HepG2 (cell line): ENCODE measurements at regions not wholly inside any gene's neighbourhood (a gene's known extent, or its start where the extent isn't known, plus 50 kb on each side); places are given as distances from the start of the nearest gene placed in this dataset.

Experiments
- ATAC-seq: fragments of 200-7000 bp; cut with Tn5 transposase; 3 replicates; pipeline ENCODE4 v1.9.1; 2020; ENCODE audit warnings: mild to moderate bottlenecking, moderate library complexity
- BruUV-seq: library from RNA; stranded (reverse); fragments of 400-500 nt; replicated peaks from 2 replicates; lab custom pipeline; 2021; lab: Mats Ljungman, UMichigan
- CTCF ChIA-PET: fragments of 300-600 bp; formaldehyde crosslinking; extraction: SDS; loops from one replicate; lab custom pipeline; 2021; ENCODE audit warnings: low total read pairs, inconsistent platforms, low intra/inter-chr PET ratio; lab: Yijun Ruan, JAX
- POLR2A ChIA-PET: fragments of 350-600 bp; sonication (Branson Sonifier 250); formaldehyde crosslinking; loops from one replicate; lab custom pipeline; 2020; ENCODE audit warnings: antibody characterized with exemption, inconsistent platforms; lab: Yijun Ruan, JAX
- DNase-seq: peaks from one replicate; pipeline ENCODE4 v3.0.0-alpha.2; 2015; ENCODE audit warnings: low spot score
- FAIRE-seq: peaks from 3 replicates; lab custom pipeline; 2011; peaks lifted over from hg19 to GRCh38; lab: Jason Lieb, UNC
- H2AFZ ChIP-seq: one replicate; pipeline ENCODE4 v1.6.1; 2011; ENCODE audit warnings: low read length, inconsistent platforms
- H3K27ac ChIP-seq: fragments of 300-600 bp; 3 replicates; pipeline ENCODE4 v1.8.0; 2011; ENCODE audit warnings: mixed run types, mild to moderate bottlenecking, mixed read lengths, low read length, inconsistent platforms; ENCODE audit not compliant: insufficient read depth; ENCODE audit errors: extremely low read length
- H3K27me3 ChIP-seq, 2 experiments: fragments of 200-600 bp in 1 of 2; 2 replicates in 1 of 2; 3 replicates in 1 of 2; pipeline versions ENCODE4 v1.6.0 to v1.8.0; 2011; ENCODE audit warnings: low read length in 2 of 2, mild to moderate bottlenecking in 2 of 2, moderate library complexity in 2 of 2, inconsistent platforms in 1 of 2; ENCODE audit not compliant: insufficient read depth in 2 of 2, control insufficient read depth in 1 of 2
- H3K36me3 ChIP-seq, 2 experiments: fragments of 200-600 bp in 1 of 2; replicated peaks in 1 of 2; 2 replicates in 1 of 2; 3 replicates in 1 of 2; pipeline versions ENCODE4 v1.5.1 to v1.8.0; 2011; ENCODE audit warnings: low read length in 2 of 2, inconsistent platforms in 1 of 2; ENCODE audit not compliant: insufficient read depth in 2 of 2, control insufficient read depth in 1 of 2
- H3K4me1 ChIP-seq: 2 replicates; pipeline ENCODE4 v1.5.1; 2012; ENCODE audit warnings: low read length, inconsistent platforms; ENCODE audit not compliant: insufficient read depth
- H3K4me2 ChIP-seq: 2 replicates; pipeline ENCODE4 v1.6.0; 2011; ENCODE audit warnings: low read depth, low read length, inconsistent platforms
- H3K4me3 ChIP-seq, 3 experiments: fragments of 200-600 bp in 1 of 3; sonication (generic), shearing (Covaris generic) in 1 of 3; replicated peaks in 1 of 3; 2 replicates each; pipeline ENCODE4 v1.5.1; 2011 to 2016; ENCODE audit warnings: low read length in 3 of 3, inconsistent platforms in 2 of 3, low read depth in 2 of 3, mild to moderate bottlenecking in 2 of 3, control low read depth in 1 of 3, mixed read lengths in 1 of 3; ENCODE audit not compliant: insufficient read depth in 1 of 3
- H3K79me2 ChIP-seq: one replicate; pipeline ENCODE4 v1.6.1; 2011; ENCODE audit warnings: low read length, inconsistent platforms; ENCODE audit not compliant: insufficient read depth
- H3K9ac ChIP-seq: 2 replicates; pipeline ENCODE4 v1.6.0; 2011; ENCODE audit warnings: mild to moderate bottlenecking, low read depth, low read length, inconsistent platforms; ENCODE audit not compliant: insufficient read depth
- H3K9me3 ChIP-seq: 2 replicates; pipeline ENCODE4 v1.5.1; 2012; ENCODE audit warnings: mild to moderate bottlenecking, low read length
- H4K20me1 ChIP-seq: 2 replicates; pipeline ENCODE4 v1.6.0; 2011; ENCODE audit warnings: inconsistent platforms, mild to moderate bottlenecking, low read length, moderate library complexity; ENCODE audit not compliant: insufficient read depth
- AGO1 ChIP-seq: fragments of 200-400 bp; formaldehyde crosslinking; IDR thresholded peaks from 2 replicates; pipeline ENCODE4 v1.6.1; 2017; ENCODE audit warnings: mild to moderate bottlenecking, low read depth, low read length, moderate library complexity; ENCODE audit not compliant: poor library complexity, severe bottlenecking
- ATF7 ChIP-seq, 2 experiments: fragments of 450-650 bp in 1 of 2; sonication (generic) in 1 of 2; formaldehyde crosslinking in 1 of 2; IDR thresholded peaks; 2 replicates each; pipeline versions ENCODE4 v1.4.0 to v1.6.1; 2016 to 2020; ENCODE audit warnings: antibody characterized with exemption in 1 of 2, mild to moderate bottlenecking in 1 of 2, missing genetic modification reagents in 1 of 2
- BRD4 ChIP-seq: sonication (generic); formaldehyde crosslinking; IDR thresholded peaks from 2 replicates; pipeline ENCODE4 v1.4.0; 2020; ENCODE audit warnings: missing genetic modification reagents
- ETV5 ChIP-seq: IDR thresholded peaks from 2 replicates; pipeline ENCODE4 v1.6.1; 2018; ENCODE audit warnings: missing biosample characterization, missing genetic modification reagents, inconsistent platforms, borderline replicate concordance
- MEIS2 ChIP-seq: sonication (generic); formaldehyde crosslinking; IDR thresholded peaks from 2 replicates; pipeline ENCODE4 v1.9.0; 2021; ENCODE audit warnings: mild to moderate bottlenecking, missing genetic modification reagents
- SOX5 ChIP-seq: IDR thresholded peaks from 2 replicates; pipeline ENCODE4 v1.6.1; 2016; ENCODE audit warnings: borderline replicate concordance
- SOX6 ChIP-seq, 2 experiments: fragments of 450-650 bp in 1 of 2; sonication (generic) in 1 of 2; formaldehyde crosslinking in 1 of 2; IDR thresholded peaks; 2 replicates each; pipeline versions ENCODE4 v1.4.0 to v1.6.1; 2017 to 2020; ENCODE audit warnings: antibody characterized with exemption in 1 of 2, mild to moderate bottlenecking in 1 of 2, missing genetic modification reagents in 1 of 2
- TBP ChIP-seq: sonication (generic); formaldehyde crosslinking; IDR thresholded peaks from 2 replicates; pipeline ENCODE4 v1.5.0; 2020; ENCODE audit warnings: missing genetic modification reagents
- ZNF670 ChIP-seq: sonication (generic); formaldehyde crosslinking; IDR thresholded peaks from 2 replicates; pipeline ENCODE4 v1.8.0; 2022; ENCODE audit warnings: mild to moderate bottlenecking, missing genetic modification reagents, borderline replicate concordance
- ZNF678 ChIP-seq: sonication (generic); formaldehyde crosslinking; IDR thresholded peaks from 2 replicates; pipeline ENCODE4 v1.4.0; 2020; ENCODE audit warnings: mild to moderate bottlenecking, missing genetic modification reagents
- WGBS: methylation state at CpG from one replicate; pipeline ENCODE4 v1.1.6; 2017; ENCODE audit warnings: low lambda C conversion rate; 5-methylcytosine and 5-hydroxymethylcytosine counted together
- in situ Hi-C: cut with HindIII; loops from 2 replicates; pipeline ENCODE4 v1.10.0; 2017; ENCODE audit warnings: low pct_unique_long_range_greater_than_20kb; ENCODE audit not compliant: extremely low pct_ligation_motif_present
- intact Hi-C: fragments of 100-400 bp; cut with micrococcal nuclease; formaldehyde crosslinking; loops from one replicate; pipeline ENCODE4 v1.10.0; 2022; ENCODE audit not compliant: unreplicated experiment
- TF ChIP-seq, protein P1 (sequence below): IDR thresholded peaks from 2 replicates; pipeline ENCODE4 v1.6.1; 2016; ENCODE audit warnings: control low read depth
- TF ChIP-seq, protein P2 (sequence below): IDR thresholded peaks from 2 replicates; pipeline ENCODE4 v1.6.1; 2016

DNA sequence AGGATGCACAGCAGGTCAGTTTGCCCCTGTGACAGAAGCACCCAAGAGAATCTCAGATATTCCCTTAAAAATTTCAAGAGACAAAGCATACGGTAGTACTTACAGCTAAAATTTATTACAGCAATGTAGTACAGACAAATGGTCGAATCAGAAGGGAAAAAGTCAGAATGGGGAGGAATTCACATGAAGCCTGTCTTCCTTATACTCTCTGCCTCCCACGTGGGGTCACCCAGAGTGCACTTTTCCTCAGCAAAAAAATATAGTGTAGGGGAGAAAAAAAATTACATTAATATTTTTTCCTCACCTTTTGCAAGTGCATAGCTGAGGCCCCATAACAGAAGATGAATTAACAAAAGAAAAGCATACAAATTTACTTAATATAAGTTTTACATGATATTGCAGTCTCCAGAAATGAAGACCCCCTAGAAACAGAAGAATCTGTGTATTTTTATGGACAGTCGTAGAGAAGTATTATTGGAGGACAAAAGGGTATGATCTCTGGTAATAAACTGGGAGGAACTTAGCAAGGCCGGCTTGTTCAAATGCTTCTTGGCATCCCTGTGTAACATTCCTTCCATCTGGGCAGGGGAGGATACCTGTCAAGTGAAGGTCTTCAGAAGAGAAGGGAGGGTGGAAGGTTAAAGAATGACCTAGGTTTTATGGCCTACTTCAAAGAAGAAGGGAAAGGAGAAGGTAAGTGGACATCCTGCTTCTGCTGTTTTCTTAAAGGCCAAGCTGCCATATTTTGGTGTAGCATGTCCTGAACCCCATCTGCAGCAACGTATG is 270.6 kb upstream of the MAGI2 start:
- Histone ChIP-seq H3K9me3 (no peaks in the 10 kb centered on the region), H2AFZ (no peak overlapping the region), H3K27ac (no peak overlapping the region), H4K20me1 (no peaks in the 10 kb centered on the region), H3K4me3 (no peak overlapping the region), H3K9ac (no peak overlapping the region), H3K4me1 (no peaks in the 10 kb centered on the region), H3K79me2 (no peaks in the 10 kb centered on the region), H3K4me2 (no peak overlapping the region), H3K27me3 (no peaks in the 10 kb centered on the region), H3K36me3 (no peaks in the 10 kb centered on the region)
- TF ChIP-seq, protein P1, sequence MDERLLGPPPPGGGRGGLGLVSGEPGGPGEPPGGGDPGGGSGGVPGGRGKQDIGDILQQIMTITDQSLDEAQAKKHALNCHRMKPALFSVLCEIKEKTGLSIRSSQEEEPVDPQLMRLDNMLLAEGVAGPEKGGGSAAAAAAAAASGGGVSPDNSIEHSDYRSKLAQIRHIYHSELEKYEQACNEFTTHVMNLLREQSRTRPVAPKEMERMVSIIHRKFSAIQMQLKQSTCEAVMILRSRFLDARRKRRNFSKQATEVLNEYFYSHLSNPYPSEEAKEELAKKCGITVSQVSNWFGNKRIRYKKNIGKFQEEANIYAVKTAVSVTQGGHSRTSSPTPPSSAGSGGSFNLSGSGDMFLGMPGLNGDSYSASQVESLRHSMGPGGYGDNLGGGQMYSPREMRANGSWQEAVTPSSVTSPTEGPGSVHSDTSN = no peak
- TF ChIP-seq ATF7 (IDR thresholded peaks at IDR 0.05) (no peak), ATF7 (CRISPR knock-in tag; IDR thresholded peaks at IDR 0.05) (no peak), SOX6 (IDR thresholded peaks at IDR 0.05) (no peak), SOX6 (CRISPR knock-in tag; IDR thresholded peaks at IDR 0.05) (no peak), MEIS2 (CRISPR knock-in tag) (no peak), ETV5 (CRISPR knock-in tag) (no peak), TBP (CRISPR knock-in tag) (no peak), SOX5 (CRISPR knock-in tag) (no peak), AGO1 (no peak), ZNF670 (CRISPR knock-in tag) (no peak), ZNF678 (CRISPR knock-in tag) (no peak), BRD4 (CRISPR knock-in tag) (no peak)
- TF ChIP-seq, protein P2, sequence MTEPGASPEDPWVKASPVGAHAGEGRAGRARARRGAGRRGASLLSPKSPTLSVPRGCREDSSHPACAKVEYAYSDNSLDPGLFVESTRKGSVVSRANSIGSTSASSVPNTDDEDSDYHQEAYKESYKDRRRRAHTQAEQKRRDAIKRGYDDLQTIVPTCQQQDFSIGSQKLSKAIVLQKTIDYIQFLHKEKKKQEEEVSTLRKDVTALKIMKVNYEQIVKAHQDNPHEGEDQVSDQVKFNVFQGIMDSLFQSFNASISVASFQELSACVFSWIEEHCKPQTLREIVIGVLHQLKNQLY (CRISPR knock-in tag) = no peak
- in situ Hi-C loops = no loop called here
- DNase-seq = no peak
- BruUV-seq = no TSS peak
- no peak for ATAC-seq
- ChIA-PET POLR2A (no interaction called here), CTCF (no interaction called here)
- intact Hi-C loops = no loop called here
- no peak for FAIRE-seq
- 4% methylated on average over 6 of the region's 6 CpGs for WGBS
